ENCODE measurements at regions not wholly inside any gene's neighbourhood (a gene's known extent, or its start where the extent isn't known, plus 50 kb on each side); places are given as distances from the start of the nearest gene placed in this dataset.

GRCh38 chr1:38622197-38622596 is 237.4 kb downstream of the RRAGC start:
- TF ChIP-seq POLR2AphosphoS5 (IDR thresholded peaks at IDR 0.05; ENCODE audit: low read depth, low read length) (no peak), TAF1 (IDR thresholded peaks at IDR 0.05; ENCODE audit: borderline replicate concordance, insufficient read depth, low read length) (no peak), REST (IDR thresholded peaks at IDR 0.05; ENCODE audit: insufficient read depth in 1 of 2, low read depth in 2 of 2, low read length in 2 of 2) (no peak)

GRCh38 chr1:38616846-38617245 is 242.7 kb downstream of the RRAGC start:
- TF ChIP-seq REST (IDR thresholded peaks at IDR 0.05; ENCODE audit: insufficient read depth in 1 of 2, low read depth in 2 of 2, low read length in 2 of 2) (no peak), SIN3A (IDR thresholded peaks at IDR 0.05; ENCODE audit: borderline replicate concordance, insufficient read depth, low read length) (no peak), POLR2AphosphoS5 (IDR thresholded peaks at IDR 0.05; ENCODE audit: low read depth, low read length) (no peak), FOXP2 (optimal IDR thresholded peaks at IDR 0.05; ENCODE audit: borderline replicate concordance, extremely low read depth, extremely low read length, insufficient read depth) (no peak), TAF1 (IDR thresholded peaks at IDR 0.05; ENCODE audit: borderline replicate concordance, insufficient read depth, low read length) (no peak)

- TF ChIP-seq REST (IDR thresholded peaks at IDR 0.05; ENCODE audit: insufficient read depth in 1 of 2, low read depth in 2 of 2, low read length in 2 of 2) (no peak), POLR2AphosphoS5 (IDR thresholded peaks at IDR 0.05; ENCODE audit: low read depth, low read length) (no peak), TAF1 (IDR thresholded peaks at IDR 0.05; ENCODE audit: borderline replicate concordance, insufficient read depth, low read length) (no peak), SIN3A (IDR thresholded peaks at IDR 0.05; ENCODE audit: borderline replicate concordance, insufficient read depth, low read length) (no peak)
Observed at GRCh38 chr1:38615680-38616079, 243.9 kb downstream of the RRAGC start.

DNA sequence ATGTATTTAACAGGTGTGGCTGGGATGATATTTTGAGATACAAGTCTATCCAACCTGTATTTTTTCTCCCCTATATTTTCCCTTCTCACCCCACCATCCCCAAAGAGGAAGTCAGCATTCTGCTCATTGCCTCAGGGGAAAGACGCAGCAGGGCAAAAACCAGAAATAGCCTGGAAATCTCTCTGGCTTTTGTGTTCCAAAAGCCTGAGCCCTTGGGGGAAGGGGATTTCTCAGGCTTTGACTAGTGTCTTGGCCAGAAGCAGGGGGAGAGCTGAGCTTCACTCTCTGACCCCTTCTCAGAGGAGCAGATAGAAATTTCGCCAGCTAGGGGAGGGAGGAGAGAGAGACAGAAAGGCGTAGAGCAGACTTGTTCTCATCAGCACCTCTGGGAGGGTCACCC is 244.7 kb downstream of the RRAGC start:
- TF ChIP-seq FOXP2 (optimal IDR thresholded peaks at IDR 0.05; ENCODE audit: borderline replicate concordance, extremely low read depth, extremely low read length, insufficient read depth) (no peak), POLR2AphosphoS5 (IDR thresholded peaks at IDR 0.05; ENCODE audit: low read depth, low read length) (no peak), SIN3A (IDR thresholded peaks at IDR 0.05; ENCODE audit: borderline replicate concordance, insufficient read depth, low read length) (no peak)

DNA sequence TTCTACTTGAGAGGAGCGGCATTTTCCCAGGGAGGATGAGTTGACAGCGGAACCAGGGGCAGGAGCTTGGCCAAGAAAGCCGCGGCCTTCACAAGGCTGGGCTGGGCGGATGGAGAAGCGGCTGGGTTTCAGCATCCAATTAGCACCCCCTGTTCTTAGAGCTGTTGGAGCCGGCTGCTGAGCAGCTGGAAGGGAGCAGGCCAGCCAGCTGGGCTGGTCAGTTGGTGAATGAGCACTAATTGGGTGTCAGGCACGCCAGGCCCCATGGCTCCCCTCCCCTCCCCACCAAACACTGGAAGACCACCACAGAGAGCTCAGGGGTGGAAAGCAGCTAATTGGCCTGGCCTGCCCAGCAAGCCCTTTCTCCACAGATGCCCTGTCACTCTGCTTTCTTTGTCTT is 245.6 kb downstream of the RRAGC start:
- no peak for TF ChIP-seq POLR2AphosphoS5 (IDR thresholded peaks at IDR 0.05; ENCODE audit: low read depth, low read length)
- no peak for TF ChIP-seq FOXP2 (optimal IDR thresholded peaks at IDR 0.05; ENCODE audit: borderline replicate concordance, extremely low read depth, extremely low read length, insufficient read depth)
- TF ChIP-seq SIN3A (IDR thresholded peaks at IDR 0.05; ENCODE audit: borderline replicate concordance, insufficient read depth, low read length) = no peak
- no peak for TF ChIP-seq REST (IDR thresholded peaks at IDR 0.05; ENCODE audit: insufficient read depth in 1 of 2, low read depth in 2 of 2, low read length in 2 of 2)

All from PFSK-1 (cell line).